Panc1 (cell line): ENCODE measurements at regions not wholly inside any gene's neighbourhood (a gene's known extent, or its start where the extent isn't known, plus 50 kb on each side); places are given as distances from the start of the nearest gene placed in this dataset.

ENCODE experiments used
- ATAC-seq: fragments of 200-7000 bp; cut with Tn5 transposase; 2 replicates; pipeline ENCODE4 v1.9.1; 2020; ENCODE audit warnings: mild to moderate bottlenecking, moderate library complexity
- BruUV-seq: library from RNA; stranded (reverse); fragments of 400-500 nt; replicated peaks from 2 replicates; lab custom pipeline; 2021; lab: Mats Ljungman, UMichigan
- CTCF ChIA-PET: fragments of 300-600 bp; sonication (Branson Sonifier 250); formaldehyde crosslinking; loops from one replicate; lab custom pipeline; 2022; ENCODE audit warnings: antibody characterized with exemption; lab: Charles Lee
- POLR2A ChIA-PET: fragments of 300-600 bp; sonication (Branson Sonifier 250); formaldehyde crosslinking; loops from one replicate; lab custom pipeline; 2022; ENCODE audit warnings: antibody characterized with exemption; lab: Charles Lee
- DNase-seq: peaks from one replicate; pipeline ENCODE4 v3.0.0-alpha.2; 2010; ENCODE audit warnings: low read depth, low spot score
- H3K27ac ChIP-seq: 2 replicates; pipeline ENCODE4 v1.5.1; 2011; ENCODE audit warnings: mild to moderate bottlenecking, low read length, inconsistent platforms
- H3K27me3 ChIP-seq: fragments of 200-500 bp; sonication (Bioruptor generic); 2 replicates; pipeline ENCODE4 v1.6.0; 2014; ENCODE audit warnings: low read length, inconsistent platforms; ENCODE audit not compliant: control insufficient read depth, insufficient read depth
- H3K36me3 ChIP-seq: fragments of 200-500 bp; sonication (Bioruptor generic); 2 replicates; pipeline ENCODE4 v1.5.1; 2014; ENCODE audit warnings: inconsistent platforms, mild to moderate bottlenecking, low read length, moderate library complexity; ENCODE audit not compliant: control insufficient read depth, insufficient read depth
- H3K4me1 ChIP-seq: 2 replicates; pipeline ENCODE4 v1.5.1; 2011; ENCODE audit warnings: inconsistent platforms, mild to moderate bottlenecking, low read length, moderate library complexity; ENCODE audit not compliant: control insufficient read depth, insufficient read depth
- H3K4me3 ChIP-seq, 2 experiments: 2 replicates each; pipeline ENCODE4 v1.5.1; 2011 to 2012; ENCODE audit warnings: low read depth in 2 of 2, low read length in 2 of 2, mild to moderate bottlenecking in 2 of 2, inconsistent platforms in 1 of 2, moderate library complexity in 1 of 2
- H3K9me3 ChIP-seq: fragments of 200-500 bp; sonication (Bioruptor generic); 2 replicates; pipeline ENCODE4 v1.5.1; 2014; ENCODE audit warnings: low read depth, mild to moderate bottlenecking, inconsistent platforms, low read length, moderate library complexity; ENCODE audit not compliant: control insufficient read depth, insufficient read depth
- CTCF ChIP-seq: fragments of 450-650 bp; IDR thresholded peaks from 2 replicates; pipeline ENCODE4 v1.5.1; 2017; ENCODE audit warnings: mild to moderate bottlenecking
- POLR2AphosphoS5 ChIP-seq: IDR thresholded peaks from 2 replicates; pipeline ENCODE4 v1.6.1; 2012; ENCODE audit warnings: mild to moderate bottlenecking, low read depth, low read length, moderate library complexity
- REST ChIP-seq, 2 experiments: IDR thresholded peaks; 2 replicates each; pipeline ENCODE4 v1.6.1; 2011 to 2012; ENCODE audit warnings: low read depth in 2 of 2, control low read depth in 1 of 2, low read length in 1 of 2, mild to moderate bottlenecking in 1 of 2, moderate library complexity in 1 of 2; ENCODE audit not compliant: insufficient read depth in 1 of 2
- SIN3A ChIP-seq: IDR thresholded peaks from 2 replicates; pipeline ENCODE4 v1.6.1; 2012; ENCODE audit warnings: low read depth, mild to moderate bottlenecking, low read length, moderate library complexity, borderline replicate concordance; ENCODE audit not compliant: insufficient read depth
- TCF7L2 ChIP-seq: IDR thresholded peaks from 2 replicates; pipeline ENCODE4 v1.6.1; 2011; ENCODE audit warnings: mild to moderate bottlenecking, low read depth, low read length, inconsistent platforms
- in situ Hi-C: cut with HindIII; loops from 2 replicates; pipeline ENCODE4 v1.10.0; 2016; ENCODE audit warnings: low sequenced_read_pairs, low pct_unique_long_range_greater_than_20kb
- intact Hi-C: fragments of 100-400 bp; cut with micrococcal nuclease; formaldehyde crosslinking; loops from one replicate; pipeline ENCODE4 v1.10.0; 2022; ENCODE audit not compliant: unreplicated experiment

GRCh38 chr3:107453504-107453903, 69.3 kb upstream of the BBX start:
- CTCF ChIA-PET, result no interaction called here
- no peak overlapping the region for H3K27ac ChIP-seq
- in situ Hi-C loops (no loop called here), intact Hi-C loops (no loop called here)
- no peaks in the 10 kb centered on the region; the same call in 1 of the 2 replicates for H3K27me3 ChIP-seq
- DNase-seq (no peak), ATAC-seq (no peak)
- BruUV-seq, result no TSS peak
- no peaks in the 10 kb centered on the region for H3K36me3 ChIP-seq
- no peak for TF ChIP-seq CTCF
- TF ChIP-seq POLR2AphosphoS5, result no peak
- POLR2A ChIA-PET, result no interaction called here
- no peak overlapping the region for H3K4me3 ChIP-seq
- no peaks in the 10 kb centered on the region for H3K9me3 ChIP-seq
- H3K4me1 ChIP-seq, result no peaks in the 10 kb centered on the region

- no TSS peak for BruUV-seq
- no peak for ATAC-seq
- CTCF ChIA-PET, result no interaction called here
These were observed 67.1 kb upstream of the BBX start for GRCh38 chr3:107455621-107456020.

More at GRCh38 chr3:107455621-107456020, 67.1 kb upstream of the BBX start:
- Histone ChIP-seq H3K4me3 (no peak overlapping the region), H3K27me3 (no peaks in the 10 kb centered on the region; the same call in 1 of the 2 replicates), H3K27ac (no peak overlapping the region), H3K36me3 (no peaks in the 10 kb centered on the region), H3K9me3 (no peaks in the 10 kb centered on the region), H3K4me1 (no peaks in the 10 kb centered on the region)
- TF ChIP-seq CTCF (no peak), REST (IDR thresholded peaks at IDR 0.05; ENCODE audit: insufficient read depth in 1 of 2, low read depth in 2 of 2, low read length in 1 of 2) (no peak), TCF7L2 (no peak), SIN3A (no peak), POLR2AphosphoS5 (no peak)
- intact Hi-C loops, result no loop called here
- DNase-seq, result no peak
- POLR2A ChIA-PET, result no interaction called here
- in situ Hi-C loops, result no loop called here
